PFSK-1 (cell line): ENCODE measurements at regions not wholly inside any gene's neighbourhood (a gene's known extent, or its start where the extent isn't known, plus 50 kb on each side); places are given as distances from the start of the nearest gene placed in this dataset.

Source experiments
- FOXP2 ChIP-seq: optimal IDR thresholded peaks from 2 replicates; pipeline ENCODE3; 2011; ENCODE audit warnings: borderline replicate concordance, control low read depth, inconsistent platforms; ENCODE audit not compliant: insufficient read depth; ENCODE audit errors: extremely low read length, extremely low read depth
- POLR2AphosphoS5 ChIP-seq: IDR thresholded peaks from 2 replicates; pipeline ENCODE4 v1.6.1; 2012; ENCODE audit warnings: low read depth, mild to moderate bottlenecking, control low read depth, low read length, moderate library complexity
- SIN3A ChIP-seq: IDR thresholded peaks from 2 replicates; pipeline ENCODE4 v1.6.1; 2012; ENCODE audit warnings: mild to moderate bottlenecking, low read length, moderate library complexity, borderline replicate concordance; ENCODE audit not compliant: insufficient read depth
- TAF1 ChIP-seq: IDR thresholded peaks from 2 replicates; pipeline ENCODE4 v1.6.1; 2012; ENCODE audit warnings: low read length, control low read depth, borderline replicate concordance; ENCODE audit not compliant: insufficient read depth
- TF ChIP-seq, protein P1 (sequence below), 2 experiments: IDR thresholded peaks; 2 replicates each; pipeline versions ENCODE4 v1.6.1 to v1.8.0; 2011 to 2012; ENCODE audit warnings: low read depth in 2 of 2, low read length in 2 of 2, control low read depth in 1 of 2, inconsistent platforms in 1 of 2, mild to moderate bottlenecking in 1 of 2, moderate library complexity in 1 of 2; ENCODE audit not compliant: insufficient read depth in 1 of 2

DNA sequence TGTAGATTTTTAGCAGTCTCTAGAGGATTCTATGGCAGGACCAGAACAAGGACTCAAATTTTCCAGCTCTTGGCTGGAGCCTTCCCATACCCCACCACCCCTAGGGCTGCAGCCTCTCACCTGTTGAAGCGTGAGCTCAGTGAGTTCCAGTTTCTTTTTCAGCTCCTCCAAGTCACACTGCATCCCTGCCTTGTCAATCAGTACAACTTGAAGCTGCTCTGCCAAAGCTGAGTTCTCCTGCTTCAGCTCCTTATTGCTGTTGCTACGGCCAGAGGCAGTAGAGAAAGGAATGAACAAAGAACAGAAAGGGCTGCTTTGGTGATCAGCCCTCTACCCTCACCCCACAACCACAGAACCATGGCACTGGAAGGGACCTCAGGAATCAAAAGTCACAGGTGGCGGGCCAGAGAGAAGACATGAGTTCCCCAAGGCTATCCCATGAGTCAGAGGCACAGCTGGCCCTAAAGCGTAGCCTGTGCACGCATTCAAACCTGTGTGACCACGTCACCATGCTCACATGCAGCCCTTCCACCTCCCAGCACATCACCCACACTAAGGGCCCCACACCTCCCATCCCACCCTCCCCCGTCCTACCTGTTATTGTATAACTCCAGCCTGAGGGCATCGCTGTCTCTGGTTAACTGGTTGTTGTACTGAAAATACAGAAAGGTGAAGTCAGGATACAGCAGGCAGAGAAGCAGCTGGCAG is 83.3 kb upstream of the C2CD4B start:
- TF ChIP-seq TAF1 (no peak), POLR2AphosphoS5 (no peak), SIN3A (no peak), FOXP2 (no peak)
- TF ChIP-seq, protein P1, sequence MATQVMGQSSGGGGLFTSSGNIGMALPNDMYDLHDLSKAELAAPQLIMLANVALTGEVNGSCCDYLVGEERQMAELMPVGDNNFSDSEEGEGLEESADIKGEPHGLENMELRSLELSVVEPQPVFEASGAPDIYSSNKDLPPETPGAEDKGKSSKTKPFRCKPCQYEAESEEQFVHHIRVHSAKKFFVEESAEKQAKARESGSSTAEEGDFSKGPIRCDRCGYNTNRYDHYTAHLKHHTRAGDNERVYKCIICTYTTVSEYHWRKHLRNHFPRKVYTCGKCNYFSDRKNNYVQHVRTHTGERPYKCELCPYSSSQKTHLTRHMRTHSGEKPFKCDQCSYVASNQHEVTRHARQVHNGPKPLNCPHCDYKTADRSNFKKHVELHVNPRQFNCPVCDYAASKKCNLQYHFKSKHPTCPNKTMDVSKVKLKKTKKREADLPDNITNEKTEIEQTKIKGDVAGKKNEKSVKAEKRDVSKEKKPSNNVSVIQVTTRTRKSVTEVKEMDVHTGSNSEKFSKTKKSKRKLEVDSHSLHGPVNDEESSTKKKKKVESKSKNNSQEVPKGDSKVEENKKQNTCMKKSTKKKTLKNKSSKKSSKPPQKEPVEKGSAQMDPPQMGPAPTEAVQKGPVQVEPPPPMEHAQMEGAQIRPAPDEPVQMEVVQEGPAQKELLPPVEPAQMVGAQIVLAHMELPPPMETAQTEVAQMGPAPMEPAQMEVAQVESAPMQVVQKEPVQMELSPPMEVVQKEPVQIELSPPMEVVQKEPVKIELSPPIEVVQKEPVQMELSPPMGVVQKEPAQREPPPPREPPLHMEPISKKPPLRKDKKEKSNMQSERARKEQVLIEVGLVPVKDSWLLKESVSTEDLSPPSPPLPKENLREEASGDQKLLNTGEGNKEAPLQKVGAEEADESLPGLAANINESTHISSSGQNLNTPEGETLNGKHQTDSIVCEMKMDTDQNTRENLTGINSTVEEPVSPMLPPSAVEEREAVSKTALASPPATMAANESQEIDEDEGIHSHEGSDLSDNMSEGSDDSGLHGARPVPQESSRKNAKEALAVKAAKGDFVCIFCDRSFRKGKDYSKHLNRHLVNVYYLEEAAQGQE (IDR thresholded peaks at IDR 0.05; ENCODE audit: insufficient read depth in 1 of 2, low read depth in 2 of 2, low read length in 2 of 2): no peak
